Astrocyte (in vitro differentiated cells and primary cell): ENCODE measurements at regions not wholly inside any gene's neighbourhood (a gene's known extent, or its start where the extent isn't known, plus 50 kb on each side); places are given as distances from the start of the nearest gene placed in this dataset.

Source experiments
- DNase-seq: peaks from one replicate; pipeline ENCODE4 v3.0.0-alpha.2; 2010; ENCODE audit warnings: low read depth
- FAIRE-seq: peaks from 2 replicates; lab custom pipeline; 2011; peaks lifted over from hg19 to GRCh38; lab: Jason Lieb, UNC
- H2AFZ ChIP-seq: 2 replicates; pipeline ENCODE4 v1.6.0; 2012; ENCODE audit warnings: low read depth, low read length, inconsistent platforms
- H3K27ac ChIP-seq: 2 replicates; pipeline ENCODE4 v1.5.1; 2011; ENCODE audit warnings: low read depth, low read length, inconsistent platforms
- H3K27me3 ChIP-seq: 2 replicates; pipeline ENCODE4 v1.6.0; 2011; ENCODE audit warnings: low read length, inconsistent platforms; ENCODE audit not compliant: insufficient read depth
- H3K36me3 ChIP-seq: 2 replicates; pipeline ENCODE4 v1.5.1; 2011; ENCODE audit warnings: low read length, inconsistent platforms; ENCODE audit not compliant: insufficient read depth
- H3K4me1 ChIP-seq: 2 replicates; pipeline ENCODE4 v1.5.1; 2011; ENCODE audit warnings: low read length, inconsistent platforms; ENCODE audit not compliant: insufficient read depth
- H3K4me2 ChIP-seq: 2 replicates; pipeline ENCODE4 v1.6.0; 2012; ENCODE audit warnings: low read length, inconsistent platforms
- H3K4me3 ChIP-seq: 2 replicates; pipeline ENCODE4 v1.5.1; 2011; ENCODE audit warnings: low read depth, mild to moderate bottlenecking, low read length, inconsistent platforms; ENCODE audit not compliant: insufficient read depth
- H3K79me2 ChIP-seq: 2 replicates; pipeline ENCODE4 v1.6.0; 2012; ENCODE audit warnings: mild to moderate bottlenecking, low read length, inconsistent platforms; ENCODE audit not compliant: insufficient read depth
- H3K9ac ChIP-seq: 2 replicates; pipeline ENCODE4 v1.6.0; 2012; ENCODE audit warnings: mild to moderate bottlenecking, low read length, inconsistent platforms
- H3K9me3 ChIP-seq: 2 replicates; pipeline ENCODE4 v1.5.1; 2012; ENCODE audit warnings: low read depth, mild to moderate bottlenecking, low read length, inconsistent platforms; ENCODE audit not compliant: insufficient read depth
- H4K20me1 ChIP-seq: 2 replicates; pipeline ENCODE4 v1.6.0; 2012; ENCODE audit warnings: low read length, inconsistent platforms; ENCODE audit not compliant: insufficient read depth
- H3K27ac Mint-ChIP-seq: one replicate; pipeline ENCODE4 v1.8.0; 2021; ENCODE audit warnings: mild to moderate bottlenecking, mixed read lengths; ENCODE audit not compliant: unreplicated experiment
- H3K27me3 Mint-ChIP-seq: one replicate; pipeline ENCODE4 v1.8.0; 2021; ENCODE audit warnings: low read depth, mixed read lengths; ENCODE audit not compliant: unreplicated experiment
- H3K36me3 Mint-ChIP-seq: one replicate; pipeline ENCODE4 v1.8.0; 2021; ENCODE audit warnings: low read depth, mixed read lengths; ENCODE audit not compliant: unreplicated experiment
- H3K4me1 Mint-ChIP-seq: one replicate; pipeline ENCODE4 v1.8.0; 2021; ENCODE audit warnings: low read depth, mixed read lengths; ENCODE audit not compliant: unreplicated experiment
- H3K4me3 Mint-ChIP-seq: one replicate; pipeline ENCODE4 v1.8.0; 2021; ENCODE audit warnings: mild to moderate bottlenecking, moderate library complexity, mixed read lengths; ENCODE audit not compliant: unreplicated experiment
- H3K9me3 Mint-ChIP-seq: one replicate; pipeline ENCODE4 v1.8.0; 2021; ENCODE audit warnings: mild to moderate bottlenecking, mixed read lengths; ENCODE audit not compliant: unreplicated experiment
- EZH2 ChIP-seq: IDR thresholded peaks from 2 replicates; pipeline ENCODE4 v1.6.1; 2012; ENCODE audit warnings: mild to moderate bottlenecking, low read length, inconsistent platforms; ENCODE audit not compliant: insufficient read depth
- TF ChIP-seq, protein P1 (sequence below): IDR thresholded peaks from 2 replicates; pipeline ENCODE4 v1.5.1; 2011; ENCODE audit warnings: low read depth, mild to moderate bottlenecking, inconsistent platforms, low read length, moderate library complexity; ENCODE audit not compliant: insufficient read depth

DNA sequence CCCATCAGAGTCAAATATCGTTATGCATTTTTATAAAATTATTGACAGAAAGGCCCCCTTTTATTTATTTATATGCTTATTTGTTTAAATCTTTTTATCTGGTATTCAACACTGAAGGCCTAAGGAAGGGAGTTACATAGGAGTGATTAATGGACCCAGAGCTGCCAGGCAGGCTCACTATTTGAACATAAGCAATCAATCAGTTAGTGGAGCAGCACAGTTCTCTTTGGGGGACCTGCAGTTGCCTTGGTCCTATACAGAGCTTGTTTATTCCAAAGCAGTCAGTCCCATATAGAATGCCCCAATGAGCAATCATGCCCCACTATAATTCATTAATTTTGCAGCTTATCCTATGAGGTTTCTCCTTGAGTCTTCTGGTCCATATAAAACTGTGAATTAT lies 389.4 kb upstream of the GOT2 start:
- no peaks in the 10 kb centered on the region for H3K79me2 ChIP-seq
- DNase-seq (no peak), FAIRE-seq (no peak)
- no peak overlapping the region for H3K4me2 ChIP-seq
- no peak overlapping the region for H3K9ac ChIP-seq
- Mint-ChIP-seq H3K9me3 (peaks cover 5% of the 10 kb centered on the region), H3K4me1 (no peaks in the 10 kb centered on the region), H3K27me3 (no peaks in the 10 kb centered on the region), H3K36me3 (no peaks in the 10 kb centered on the region), H3K4me3 (no peak overlapping the region), H3K27ac (no peak overlapping the region)
- no peaks in the 10 kb centered on the region for H3K27me3 ChIP-seq
- TF ChIP-seq, protein P1, sequence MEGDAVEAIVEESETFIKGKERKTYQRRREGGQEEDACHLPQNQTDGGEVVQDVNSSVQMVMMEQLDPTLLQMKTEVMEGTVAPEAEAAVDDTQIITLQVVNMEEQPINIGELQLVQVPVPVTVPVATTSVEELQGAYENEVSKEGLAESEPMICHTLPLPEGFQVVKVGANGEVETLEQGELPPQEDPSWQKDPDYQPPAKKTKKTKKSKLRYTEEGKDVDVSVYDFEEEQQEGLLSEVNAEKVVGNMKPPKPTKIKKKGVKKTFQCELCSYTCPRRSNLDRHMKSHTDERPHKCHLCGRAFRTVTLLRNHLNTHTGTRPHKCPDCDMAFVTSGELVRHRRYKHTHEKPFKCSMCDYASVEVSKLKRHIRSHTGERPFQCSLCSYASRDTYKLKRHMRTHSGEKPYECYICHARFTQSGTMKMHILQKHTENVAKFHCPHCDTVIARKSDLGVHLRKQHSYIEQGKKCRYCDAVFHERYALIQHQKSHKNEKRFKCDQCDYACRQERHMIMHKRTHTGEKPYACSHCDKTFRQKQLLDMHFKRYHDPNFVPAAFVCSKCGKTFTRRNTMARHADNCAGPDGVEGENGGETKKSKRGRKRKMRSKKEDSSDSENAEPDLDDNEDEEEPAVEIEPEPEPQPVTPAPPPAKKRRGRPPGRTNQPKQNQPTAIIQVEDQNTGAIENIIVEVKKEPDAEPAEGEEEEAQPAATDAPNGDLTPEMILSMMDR, result no peak
- no peak for TF ChIP-seq EZH2
- peaks cover 3% of the 10 kb centered on the region for H3K9me3 ChIP-seq
- H3K36me3 ChIP-seq, result no peaks in the 10 kb centered on the region
- H4K20me1 ChIP-seq, result no peaks in the 10 kb centered on the region
- no peaks in the 10 kb centered on the region for H3K4me1 ChIP-seq
- H2AFZ ChIP-seq, result no peak overlapping the region
- no peak overlapping the region for H3K27ac ChIP-seq
- H3K4me3 ChIP-seq, result no peak overlapping the region

DNA sequence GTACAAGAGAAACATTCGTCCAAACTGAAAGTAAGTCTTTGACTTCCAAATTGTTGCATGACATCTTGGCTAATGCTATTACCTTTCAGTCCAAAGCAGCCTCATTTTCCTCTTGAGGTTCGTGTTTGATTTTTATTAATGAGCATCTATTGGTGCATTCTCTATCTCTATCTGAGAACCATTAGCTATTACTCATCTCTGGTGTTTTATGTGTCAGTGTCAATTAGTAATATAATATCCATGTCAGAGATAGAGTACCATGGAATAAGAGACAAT lies 388.1 kb upstream of the GOT2 start:
- H3K79me2 ChIP-seq, result no peaks in the 10 kb centered on the region
- no peak overlapping the region for H3K9ac ChIP-seq
- no peak overlapping the region for H2AFZ ChIP-seq
- TF ChIP-seq, protein P1, result no peak
- TF ChIP-seq EZH2, result no peak
- H3K4me2 ChIP-seq, result no peak overlapping the region
- Mint-ChIP-seq H3K4me1 (no peaks in the 10 kb centered on the region), H3K9me3 (peaks cover 5% of the 10 kb centered on the region), H3K27me3 (no peaks in the 10 kb centered on the region), H3K27ac (no peak overlapping the region), H3K4me3 (no peak overlapping the region), H3K36me3 (no peaks in the 10 kb centered on the region)
- no peak for FAIRE-seq
- H3K4me3 ChIP-seq, result no peak overlapping the region
- H3K27ac ChIP-seq, result no peak overlapping the region
- H3K36me3 ChIP-seq, result no peaks in the 10 kb centered on the region
- H4K20me1 ChIP-seq, result no peaks in the 10 kb centered on the region
- no peak for DNase-seq
- H3K4me1 ChIP-seq, result no peaks in the 10 kb centered on the region
- H3K9me3 ChIP-seq, result peaks cover 3% of the 10 kb centered on the region
- H3K27me3 ChIP-seq, result no peaks in the 10 kb centered on the region

DNA sequence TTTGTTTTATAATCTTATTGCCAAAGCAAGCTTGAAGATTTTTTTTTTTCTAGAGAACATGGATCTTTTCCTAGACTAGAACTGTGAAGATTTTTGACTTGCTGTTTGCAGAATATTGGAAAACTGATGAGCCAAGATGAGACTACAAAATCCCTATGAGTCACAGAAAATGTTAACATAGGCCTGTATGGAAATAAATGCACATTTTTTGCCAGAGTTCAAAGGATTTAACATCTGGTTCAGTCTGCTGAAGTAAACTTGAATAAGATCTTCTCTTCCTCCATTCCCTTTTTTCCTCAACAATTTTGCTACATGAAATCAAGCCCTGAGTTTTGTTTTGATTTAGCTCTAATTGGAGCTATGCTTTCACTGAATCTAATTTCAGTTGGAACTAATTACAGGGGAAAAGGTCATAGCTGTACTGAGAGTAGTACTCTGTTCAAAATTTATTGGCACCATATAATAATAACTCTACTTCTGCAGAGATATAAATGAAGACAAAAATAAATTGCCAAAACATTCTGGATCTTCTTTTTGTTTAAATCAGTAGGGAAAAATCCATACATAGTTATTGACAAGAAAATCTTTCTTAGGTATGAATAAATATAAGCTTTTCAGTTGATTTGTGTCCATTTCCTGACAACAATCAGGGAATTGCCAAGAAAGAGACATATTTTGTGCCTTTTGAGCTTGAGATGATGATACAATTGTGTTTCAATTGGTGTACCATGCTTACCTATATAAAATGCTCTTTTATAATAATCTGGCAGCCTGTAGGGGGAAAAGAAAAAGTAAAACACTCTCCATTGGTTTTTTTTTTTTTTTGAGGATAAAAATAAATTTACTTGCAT lies 387.5 kb upstream of the GOT2 start:
- Histone ChIP-seq H3K27me3 (no peaks in the 10 kb centered on the region), H3K4me1 (no peaks in the 10 kb centered on the region), H4K20me1 (no peaks in the 10 kb centered on the region), H3K9me3 (peaks cover 3% of the 10 kb centered on the region), H3K79me2 (no peaks in the 10 kb centered on the region), H3K27ac (no peak overlapping the region), H3K4me3 (no peak overlapping the region), H2AFZ (no peak overlapping the region), H3K4me2 (no peak overlapping the region), H3K9ac (no peak overlapping the region), H3K36me3 (no peaks in the 10 kb centered on the region)
- Mint-ChIP-seq H3K27me3 (no peaks in the 10 kb centered on the region), H3K4me3 (no peak overlapping the region), H3K27ac (no peak overlapping the region), H3K4me1 (no peaks in the 10 kb centered on the region), H3K9me3 (peaks cover 5% of the 10 kb centered on the region), H3K36me3 (no peaks in the 10 kb centered on the region)
- no peak for TF ChIP-seq EZH2
- TF ChIP-seq, protein P1, result no peak
- FAIRE-seq (no peak), DNase-seq (no peak)
